GM19035 (cell line): ENCODE measurements at regions not wholly inside any gene's neighbourhood (a gene's known extent, or its start where the extent isn't known, plus 50 kb on each side); places are given as distances from the start of the nearest gene placed in this dataset.
"Not testable (repeated sequence)": the region's sequence is repeated elsewhere in the genome, so short reads cannot be mapped to it uniquely, and the experiment has no call there.

Source experiments
- ATAC-seq: cut with Tn5 transposase; IDR thresholded peaks from one replicate; pipeline ENCODE4 v1.9.1; 2021; ENCODE audit not compliant: unreplicated experiment

DNA sequence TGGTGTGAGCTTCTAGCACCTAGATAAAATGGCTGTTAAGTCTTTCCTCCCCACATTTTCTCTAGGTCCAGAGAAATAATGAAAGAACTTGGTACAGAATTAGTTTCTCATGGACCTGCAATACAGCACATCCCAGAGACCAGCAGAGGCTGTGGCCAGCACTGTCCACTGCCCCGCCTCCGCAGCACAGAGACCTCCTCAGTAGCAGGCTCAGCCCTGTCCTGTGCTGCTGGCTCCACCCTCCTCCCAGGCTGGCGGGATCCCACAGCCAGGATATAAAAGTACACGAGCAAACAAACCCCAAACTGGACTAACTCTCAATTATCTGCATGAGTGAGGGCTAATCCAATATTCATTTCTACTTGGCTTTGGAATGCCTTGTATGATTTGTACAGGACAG lies 401.5 kb downstream of the RPS6KC1 start:
- no peak for ATAC-seq

DNA sequence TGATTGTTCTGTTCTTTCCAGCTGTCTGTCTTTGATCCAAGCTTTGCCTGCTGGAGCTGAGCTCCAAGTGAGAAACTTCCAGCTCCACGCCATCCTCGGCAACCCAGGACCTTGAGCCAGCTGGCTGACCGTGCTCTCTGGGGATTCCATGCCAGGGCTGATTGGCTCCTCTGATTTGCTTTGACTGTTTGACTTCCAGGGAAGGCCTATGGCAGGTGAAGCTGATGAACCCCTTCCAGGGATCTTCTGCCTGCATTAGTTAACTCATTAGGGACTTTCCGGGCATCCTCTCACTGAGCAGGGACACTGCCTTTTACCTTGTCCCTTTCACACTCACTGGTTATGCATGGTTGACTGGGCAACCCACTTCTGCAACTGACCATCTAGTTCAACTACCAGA lies 406.1 kb downstream of the RPS6KC1 start:
- ATAC-seq = no peak

GRCh38 chr1:213457733-213458132 lies 406.7 kb downstream of the RPS6KC1 start:
- ATAC-seq = no peak

DNA sequence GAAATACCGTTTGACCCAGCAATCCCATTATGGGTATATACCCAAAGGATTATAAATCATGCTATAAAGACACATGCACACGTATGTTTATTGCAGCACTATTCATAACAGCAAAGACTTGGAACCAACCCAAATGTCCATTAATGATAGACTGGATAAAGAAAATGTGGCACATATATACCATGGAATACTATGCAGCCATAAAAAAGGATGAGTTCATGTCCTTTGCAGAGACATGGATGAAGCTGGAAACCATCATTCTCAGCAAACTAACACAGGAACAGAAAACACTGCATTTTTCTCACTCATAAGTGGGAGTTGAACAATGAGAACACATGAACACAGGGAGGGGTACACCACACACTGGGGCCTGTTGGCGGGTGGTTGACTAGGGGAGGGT lies 411.3 kb downstream of the RPS6KC1 start:
- not testable (repeated sequence) for ATAC-seq

DNA sequence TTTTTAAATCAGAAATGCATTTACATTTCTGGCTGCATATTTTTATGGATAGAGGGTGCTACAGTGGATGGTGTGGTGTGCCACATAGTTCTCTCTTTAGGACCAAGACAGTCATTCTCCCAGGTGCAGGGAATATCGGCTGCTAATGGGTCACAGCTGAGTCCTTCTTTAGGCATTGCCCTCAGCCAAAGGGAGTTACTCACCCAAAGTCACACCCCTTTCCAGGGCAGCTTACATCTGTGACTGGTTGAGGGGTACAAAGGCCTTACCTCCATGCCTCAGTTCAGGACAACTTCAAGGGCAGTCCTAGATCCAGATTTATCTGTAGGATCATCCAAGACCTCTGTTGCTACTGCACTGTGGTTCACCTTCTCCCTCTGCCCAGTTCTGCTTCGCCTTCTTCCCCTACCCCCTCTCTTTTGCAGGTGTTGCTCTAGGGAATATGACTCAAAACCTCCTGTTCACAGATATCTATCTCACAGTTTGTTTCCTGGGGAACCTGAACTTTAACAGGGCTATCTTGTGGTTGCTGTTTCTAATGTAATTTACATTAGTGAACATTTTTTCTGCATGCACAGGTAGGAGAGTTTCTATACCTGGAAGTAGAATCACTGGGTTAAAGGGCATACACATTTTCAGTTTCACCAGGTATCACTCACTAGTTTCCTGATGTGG lies 413.9 kb downstream of the RPS6KC1 start:
- ATAC-seq = no peak

DNA sequence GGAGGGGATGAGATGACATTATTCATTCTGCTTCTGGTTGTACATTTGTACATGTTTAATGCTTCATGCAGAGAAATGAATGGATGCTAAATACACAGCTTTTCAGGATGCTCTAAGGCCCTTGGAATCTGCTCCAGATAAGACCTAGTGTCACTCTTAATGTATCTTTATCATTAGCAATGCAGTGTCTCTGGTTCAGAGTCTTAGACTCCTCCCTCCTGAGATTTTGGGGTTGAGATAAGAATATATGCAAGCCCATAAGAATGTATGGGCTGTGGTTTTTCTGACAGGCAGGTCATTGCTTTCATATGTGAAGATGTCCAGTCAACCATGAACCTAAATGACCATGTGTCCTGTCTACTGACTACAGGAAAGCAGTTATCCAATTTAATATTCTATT lies 415.5 kb downstream of the RPS6KC1 start:
- ATAC-seq = no peak

DNA sequence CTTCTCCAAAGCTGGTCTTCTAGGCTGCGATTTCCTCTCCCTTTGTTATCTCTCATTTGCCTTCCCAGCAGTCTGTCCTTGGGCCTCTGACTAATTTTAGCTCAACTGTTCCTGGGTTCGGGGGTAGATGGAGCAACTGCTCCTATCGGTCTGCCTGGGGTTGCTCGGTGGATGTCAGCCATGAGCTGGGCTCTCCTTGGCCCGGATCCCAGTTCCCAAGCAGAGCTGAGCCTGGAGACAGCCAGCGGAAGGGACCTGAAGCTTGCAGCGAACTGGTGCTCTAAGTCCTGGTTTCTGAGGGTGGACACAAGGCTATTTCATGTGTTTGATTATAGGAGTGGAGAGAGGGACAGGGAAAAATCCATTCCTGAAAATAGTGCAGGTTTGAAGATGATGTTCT lies 423.0 kb downstream of the RPS6KC1 start:
- ATAC-seq = no peak

GRCh38 chr1:213481395-213481794 lies 430.4 kb downstream of the RPS6KC1 start:
- ATAC-seq = no peak

- ATAC-seq = no peak
Observed at GRCh38 chr1:213484333-213484732, 433.3 kb downstream of the RPS6KC1 start.

GRCh38 chr1:213484758-213485157 lies 433.7 kb downstream of the RPS6KC1 start:
- ATAC-seq = no peak

DNA sequence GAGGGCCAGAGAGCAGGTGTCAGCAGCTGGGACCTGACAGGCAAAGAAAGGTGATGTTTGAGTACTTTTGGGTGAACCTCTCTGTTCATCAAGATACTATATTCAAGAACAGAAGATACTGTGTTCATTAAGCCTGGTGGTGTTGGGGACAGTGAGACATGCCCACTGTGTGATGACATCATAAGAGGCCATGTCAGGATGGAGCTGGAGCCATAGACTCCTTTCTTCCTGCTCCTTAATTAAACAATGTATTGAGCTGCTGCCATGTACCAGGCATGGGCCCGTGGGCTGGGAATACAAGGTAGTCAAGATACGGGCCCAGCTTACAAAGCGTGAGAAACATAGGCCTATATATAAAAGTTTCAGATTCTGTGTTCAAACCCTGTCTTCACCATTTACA lies 435.4 kb downstream of the RPS6KC1 start:
- no peak for ATAC-seq

DNA sequence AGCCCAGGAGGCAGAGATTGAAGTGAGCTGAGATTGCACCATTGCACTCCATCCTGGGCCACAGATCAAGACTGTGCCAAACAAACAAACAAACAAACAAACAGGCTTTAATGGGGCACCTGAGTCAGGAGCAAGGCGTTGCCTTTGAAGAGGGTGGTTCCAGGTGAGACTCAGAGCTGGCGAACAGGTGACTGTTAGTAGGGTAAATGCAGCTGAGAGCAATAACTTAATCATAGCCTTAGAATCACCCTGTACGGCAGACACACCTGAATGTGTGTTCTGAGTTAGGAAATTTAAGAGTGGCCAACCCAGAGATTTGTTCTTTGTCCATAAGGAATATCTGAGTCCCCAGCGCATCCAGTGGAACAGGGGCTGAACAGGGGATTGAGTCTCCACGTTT lies 440.4 kb downstream of the RPS6KC1 start:
- ATAC-seq = no peak

DNA sequence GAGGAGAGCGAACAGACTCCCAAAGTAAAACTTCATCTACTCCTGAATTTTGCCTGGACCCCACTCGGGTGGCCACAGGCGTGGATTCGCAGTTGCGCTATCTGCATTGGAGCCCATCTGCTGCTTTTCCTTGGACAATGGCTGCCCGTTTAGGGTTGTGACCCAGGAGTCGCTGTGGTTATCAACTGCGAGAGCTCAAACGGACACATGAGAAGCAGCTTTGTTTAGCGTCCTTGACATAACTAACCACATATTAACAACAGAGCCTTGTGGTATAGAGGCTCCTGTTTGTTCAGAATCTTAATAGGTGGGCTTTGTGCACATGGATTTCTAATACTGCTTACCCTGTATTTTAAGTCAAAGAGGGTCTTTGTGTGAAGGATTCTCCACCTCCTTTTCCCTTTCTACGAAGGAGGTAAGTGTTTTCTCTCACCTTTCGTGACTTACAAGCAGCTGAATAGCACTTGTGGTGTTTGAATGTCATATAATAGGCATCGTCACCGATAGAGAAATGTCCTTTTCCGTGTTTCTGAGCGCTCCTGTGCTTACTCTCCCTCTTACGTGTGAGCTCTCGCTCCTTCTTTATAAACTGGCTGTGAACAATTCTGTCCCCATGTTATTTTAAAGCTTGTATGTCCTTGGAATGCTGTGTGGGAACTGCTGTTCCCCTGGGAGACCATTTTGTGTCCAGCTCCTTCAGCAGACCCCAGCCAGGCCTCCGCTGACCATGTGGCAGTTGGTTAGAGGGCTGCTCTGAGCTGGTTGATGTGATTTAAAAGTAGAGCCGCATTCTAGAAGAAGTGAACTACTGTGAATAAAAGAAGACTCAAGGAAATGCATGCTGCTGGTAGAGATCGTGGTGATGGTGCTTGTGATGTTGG lies 441.4 kb downstream of the RPS6KC1 start:
- no peak for ATAC-seq

DNA sequence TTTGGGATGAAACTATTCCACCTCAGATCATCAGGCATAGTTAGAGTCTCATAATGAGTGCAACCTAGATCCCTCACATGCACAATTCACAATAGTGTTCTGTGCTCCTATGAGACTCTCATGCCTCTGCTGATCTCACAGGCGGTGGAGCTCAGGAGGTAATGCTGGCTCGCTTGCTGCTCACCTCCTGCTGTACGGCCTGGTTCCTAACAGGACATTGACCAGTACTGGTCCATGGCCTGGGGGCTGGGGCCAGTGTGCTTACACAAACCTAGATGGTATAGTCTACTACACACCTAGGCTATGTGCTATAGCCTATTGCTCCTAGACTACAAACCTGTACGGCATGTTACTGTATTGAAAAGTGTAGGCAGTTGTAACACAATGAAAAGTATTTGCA lies 448.4 kb downstream of the RPS6KC1 start:
- ATAC-seq = no peak

- ATAC-seq = no peak
Observed at GRCh38 chr1:213507472-213508223, 456.6 kb downstream of the RPS6KC1 start.

DNA sequence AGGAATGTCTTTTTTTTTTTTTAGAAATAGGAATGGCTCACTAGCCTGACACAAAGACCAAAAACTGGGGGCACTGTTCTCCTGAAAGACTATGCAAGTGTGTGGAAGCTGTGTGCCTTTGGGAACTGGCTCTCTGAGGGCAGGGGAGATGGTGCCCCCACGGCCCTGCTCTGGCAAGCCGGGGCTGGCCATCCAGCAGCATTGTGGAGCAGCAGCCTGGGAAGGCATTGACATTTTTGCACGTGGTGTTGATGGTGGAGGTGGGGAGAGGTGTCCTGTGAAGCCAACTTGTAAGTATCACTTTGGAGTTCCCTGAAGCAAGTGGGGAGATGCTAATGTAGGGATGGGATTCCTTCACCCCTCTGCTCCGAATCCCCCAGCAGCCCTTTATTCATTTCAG lies 460.1 kb downstream of the RPS6KC1 start:
- no peak for ATAC-seq

- ATAC-seq = no peak
Observed at GRCh38 chr1:213512316-213512715, 461.3 kb downstream of the RPS6KC1 start.

- ATAC-seq = no peak
Observed at GRCh38 chr1:213513006-213513405, 462.0 kb downstream of the RPS6KC1 start.

- not testable (repeated sequence) for ATAC-seq
Observed at GRCh38 chr1:213514408-213515179, 463.6 kb downstream of the RPS6KC1 start.

DNA sequence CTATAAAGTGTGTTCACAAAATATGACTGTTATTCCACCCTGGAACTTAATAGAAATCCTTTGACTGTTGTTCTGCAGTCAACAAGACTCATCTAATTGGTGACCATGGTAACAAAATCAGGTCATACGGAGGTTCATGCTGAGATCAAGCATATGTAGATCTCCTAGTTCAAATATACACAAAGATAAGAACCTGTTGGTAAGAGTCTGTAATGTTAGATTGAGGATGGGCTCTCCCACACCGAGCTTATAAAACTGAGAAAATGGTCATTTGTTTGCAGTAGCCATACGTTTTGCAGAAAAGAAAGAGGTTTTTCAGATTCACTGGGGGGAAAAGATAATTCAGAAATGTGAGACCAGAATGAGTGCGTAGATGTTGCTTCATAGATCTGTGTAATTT lies 468.1 kb downstream of the RPS6KC1 start:
- ATAC-seq = no peak

DNA sequence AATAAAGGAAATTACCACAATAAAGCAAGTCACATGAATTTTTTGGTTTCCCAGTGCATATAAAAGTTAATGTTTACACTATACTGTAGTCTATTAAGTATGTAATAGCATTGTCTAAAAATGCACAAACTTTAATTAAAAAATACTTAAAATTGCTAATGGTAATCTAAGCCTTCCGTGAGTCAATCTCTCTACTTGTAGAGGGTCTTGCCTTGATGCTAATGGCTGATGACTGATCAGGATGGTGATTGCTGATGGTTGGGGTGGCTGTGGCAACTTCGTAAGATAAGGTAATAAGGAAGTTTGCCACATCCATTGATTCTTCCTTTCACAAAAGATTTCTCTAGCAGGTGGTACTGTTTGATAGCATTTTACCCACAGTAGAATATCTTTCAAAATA lies 466.6 kb upstream of the PROX1 start:
- ATAC-seq = no peak
